ENCODE measurements at regions not wholly inside any gene's neighbourhood (a gene's known extent, or its start where the extent isn't known, plus 50 kb on each side); places are given as distances from the start of the nearest gene placed in this dataset.
"Not testable (repeated sequence)": the region's sequence is repeated elsewhere in the genome, so short reads cannot be mapped to it uniquely, and the experiment has no call there.

DNA sequence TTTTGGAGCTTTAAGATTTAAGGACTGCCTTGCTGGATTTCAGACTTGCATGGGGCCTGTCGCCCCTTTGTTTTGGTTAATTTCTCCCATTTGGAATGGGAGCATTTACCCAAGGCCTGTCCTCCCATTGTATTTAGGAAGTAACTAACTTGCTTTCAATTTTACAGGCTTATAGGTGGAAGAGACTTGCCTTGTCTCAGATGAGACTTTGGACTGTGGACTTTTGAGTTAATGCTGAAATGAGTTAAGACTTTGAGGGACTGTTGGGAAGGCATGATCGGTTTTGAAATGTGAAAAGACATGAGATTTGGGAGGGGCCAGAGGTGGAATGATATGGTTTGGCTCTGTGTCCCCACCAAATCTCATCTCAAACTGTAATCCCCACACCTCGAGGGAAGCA lies 56.5 kb upstream of the TNFSF10 start:
- H3K27ac Mint-ChIP-seq: peak overlapping the region; percentile 90
- H3K4me3 Mint-ChIP-seq: peak overlapping the region; percentile 76
- H3K9me3 Mint-ChIP-seq; DNase-seq; ATAC-seq (ENCODE audit: low read depth); H3K27me3 Mint-ChIP-seq: not testable (repeated sequence)
- peaks cover 33% of the 10 kb centered on the region for H3K36me3 Mint-ChIP-seq
- POLR2A ChIA-PET: interaction anchor here (0.9 to 8.1 kb wide), 4 partner anchors 12 to 60 kb away, joined by 3 to 87 read pairs (median 6); partner anchors contain the start of gene TNFSF10
- H3K4me1 Mint-ChIP-seq: peaks cover 80% of the 10 kb centered on the region

DNA sequence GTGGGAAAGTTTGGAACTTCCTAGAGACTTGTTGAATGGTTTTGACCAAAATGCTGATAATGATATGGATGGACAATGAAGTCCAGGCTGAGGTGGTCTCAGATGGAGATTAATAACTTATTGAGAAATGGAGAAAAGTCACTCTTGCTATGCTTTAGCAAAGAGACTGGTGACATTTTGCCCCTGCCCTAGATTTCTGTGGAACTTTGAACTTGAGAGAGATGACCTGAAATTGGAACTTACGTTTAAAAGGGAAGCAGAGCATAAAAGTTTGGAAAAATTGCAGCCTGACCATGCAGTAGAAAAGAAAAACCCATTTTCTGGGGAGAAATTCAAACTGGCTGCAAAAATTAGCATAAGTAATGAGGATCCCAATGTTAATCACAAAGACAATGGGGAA lies 55.5 kb upstream of the TNFSF10 start:
- peaks cover 73% of the 10 kb centered on the region for H3K4me1 Mint-ChIP-seq
- DNase-seq; ATAC-seq (ENCODE audit: low read depth); H3K27me3 Mint-ChIP-seq; H3K9me3 Mint-ChIP-seq: not testable (repeated sequence)
- peak overlapping the region; percentile 90 for H3K27ac Mint-ChIP-seq
- peak overlapping the region; percentile 65 for H3K4me3 Mint-ChIP-seq
- peaks cover 32% of the 10 kb centered on the region for H3K36me3 Mint-ChIP-seq
- POLR2A ChIA-PET: interaction anchor here (0.8 to 8.1 kb wide), 4 partner anchors 14 to 58 kb away, joined by 3 to 87 read pairs (median 6); partner anchors contain the start of gene TNFSF10

DNA sequence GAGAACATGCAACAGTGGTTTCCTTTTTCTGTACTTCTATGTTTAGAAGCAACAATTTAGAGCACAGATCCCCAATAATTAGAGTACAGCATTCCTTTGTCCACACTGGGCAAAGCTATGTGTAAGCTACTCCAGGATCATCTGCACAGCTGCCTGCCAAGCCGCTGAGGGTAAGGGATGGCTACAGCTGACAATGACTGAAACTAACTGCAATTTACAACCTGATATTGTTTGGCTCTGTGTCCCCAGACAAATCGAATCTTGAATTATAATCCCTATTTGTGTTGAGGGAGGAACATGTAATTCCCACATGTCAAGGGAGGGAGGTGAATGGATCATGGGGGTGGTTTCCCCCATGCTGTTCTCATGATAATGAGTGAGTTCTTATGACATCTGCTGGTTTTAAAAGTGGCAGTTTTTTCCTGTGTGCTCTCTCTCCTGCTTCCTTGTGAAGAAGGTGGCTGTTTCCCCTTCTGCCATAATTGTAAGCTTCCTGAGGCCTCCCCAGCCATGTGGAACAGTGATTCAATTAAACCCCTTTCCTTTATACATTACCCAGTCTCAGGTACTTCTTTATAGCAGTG lies 54.8 kb upstream of the TNFSF10 start:
- no peaks in the 10 kb centered on the region for H3K27me3 Mint-ChIP-seq
- H3K4me1 Mint-ChIP-seq: peaks cover 68% of the 10 kb centered on the region
- peak overlapping the region; percentile 65 for H3K4me3 Mint-ChIP-seq
- DNase-seq (no peak), ATAC-seq (ENCODE audit: low read depth) (peak; percentile 40)
- H3K27ac Mint-ChIP-seq: peak overlapping the region; percentile 90
- peaks cover 12% of the 10 kb centered on the region for H3K9me3 Mint-ChIP-seq
- H3K36me3 Mint-ChIP-seq: peaks cover 34% of the 10 kb centered on the region
- POLR2A ChIA-PET: interaction anchor here (1.0 to 8.1 kb wide), 3 partner anchors 14 to 58 kb away, joined by 8 to 87 read pairs (median 8); partner anchors contain the start of gene TNFSF10

DNA sequence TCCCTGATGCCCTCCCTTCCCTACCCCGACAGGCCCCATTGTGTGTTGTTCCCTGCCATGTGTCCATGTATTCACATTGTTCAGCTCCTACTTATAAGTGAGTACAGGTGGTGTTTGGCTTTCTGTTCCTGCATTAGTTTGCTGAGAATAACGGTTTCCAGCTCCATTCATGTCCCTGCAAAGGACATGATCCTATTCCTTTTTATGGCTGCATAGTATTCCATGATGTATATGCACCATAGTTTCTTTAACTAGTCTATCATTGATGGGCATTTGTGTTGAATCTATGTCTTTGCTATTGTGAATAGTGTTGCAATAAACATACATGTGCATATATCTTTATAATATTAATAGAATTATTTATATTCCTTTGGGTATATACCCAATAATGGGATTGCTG lies 52.1 kb upstream of the TNFSF10 start:
- ATAC-seq (ENCODE audit: low read depth) (no peak), DNase-seq (no peak)
- Mint-ChIP-seq H3K27me3 (no peaks in the 10 kb centered on the region), H3K9me3 (peaks cover 20% of the 10 kb centered on the region), H3K4me1 (peaks cover 42% of the 10 kb centered on the region), H3K36me3 (peaks cover 40% of the 10 kb centered on the region), H3K27ac (peak overlapping the region; percentile 31), H3K4me3 (no peak overlapping the region)
- POLR2A ChIA-PET: interaction anchor here (1.5 kb wide), 1 partner anchor 54 kb away, joined by 6 read pairs; no protein-coding TSS in a partner anchor

DNA sequence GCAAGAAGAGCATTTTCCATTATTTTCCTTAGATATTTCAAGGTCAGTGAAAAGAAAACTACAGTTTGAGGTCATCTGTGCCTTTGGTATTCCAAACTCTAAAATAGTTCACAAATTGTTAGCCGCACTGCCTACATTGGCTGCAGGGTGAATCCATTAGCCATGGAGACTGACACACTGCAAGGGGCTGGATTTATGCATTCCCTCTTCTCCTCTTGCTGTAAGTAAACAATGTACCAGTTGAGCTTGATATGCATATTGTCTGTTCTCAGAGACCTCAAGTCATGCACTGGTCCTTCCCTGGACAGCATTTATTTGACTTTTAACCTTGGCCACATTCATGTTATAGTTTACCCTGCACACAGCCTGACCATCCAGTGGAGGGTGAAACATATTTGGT lies 50.2 kb upstream of the TNFSF10 start:
- H3K27ac Mint-ChIP-seq: peak overlapping the region; percentile 41
- peaks cover 36% of the 10 kb centered on the region for H3K4me1 Mint-ChIP-seq
- no peak for DNase-seq
- POLR2A ChIA-PET: no interaction called here
- ATAC-seq (ENCODE audit: low read depth): no peak
- no peaks in the 10 kb centered on the region for H3K27me3 Mint-ChIP-seq
- peaks cover 53% of the 10 kb centered on the region for H3K36me3 Mint-ChIP-seq
- no peak overlapping the region for H3K4me3 Mint-ChIP-seq
- peaks cover 29% of the 10 kb centered on the region for H3K9me3 Mint-ChIP-seq
